ENCODE measurements at regions not wholly inside any gene's neighbourhood (a gene's known extent, or its start where the extent isn't known, plus 50 kb on each side); places are given as distances from the start of the nearest gene placed in this dataset.

GRCh38 chr10:31605861-31606525 lies 287.0 kb downstream of the ZEB1 start:
- Histone ChIP-seq H3K4me2 (no peak overlapping the region), H3K27ac (no peak overlapping the region), H2AFZ (no peak overlapping the region), H3K36me3 (replicated peaks; ENCODE audit: insufficient read depth, low read depth) (no peaks in the 10 kb centered on the region), H3K9me2 (replicated peaks; ENCODE audit: insufficient read depth) (no peaks in the 10 kb centered on the region), H3K4me1 (ENCODE audit: insufficient read depth) (peaks cover 9% of the 10 kb centered on the region), H3K27me3 (no peaks in the 10 kb centered on the region), H3K79me2 (no peaks in the 10 kb centered on the region), H3K4me3 (no peak overlapping the region), H3K9me3 (ENCODE audit: low read depth) (no peaks in the 10 kb centered on the region), H4K20me1 (ENCODE audit: insufficient read depth, poor library complexity, severe bottlenecking) (no peaks in the 10 kb centered on the region)
- 75% methylated on average over 2 of the region's 2 CpGs for WGBS (ENCODE audit: low lambda C conversion rate, missing lambda C conversion rate)
- no peak for DNase-seq (ENCODE audit: low spot score)
- TF ChIP-seq, protein P1, sequence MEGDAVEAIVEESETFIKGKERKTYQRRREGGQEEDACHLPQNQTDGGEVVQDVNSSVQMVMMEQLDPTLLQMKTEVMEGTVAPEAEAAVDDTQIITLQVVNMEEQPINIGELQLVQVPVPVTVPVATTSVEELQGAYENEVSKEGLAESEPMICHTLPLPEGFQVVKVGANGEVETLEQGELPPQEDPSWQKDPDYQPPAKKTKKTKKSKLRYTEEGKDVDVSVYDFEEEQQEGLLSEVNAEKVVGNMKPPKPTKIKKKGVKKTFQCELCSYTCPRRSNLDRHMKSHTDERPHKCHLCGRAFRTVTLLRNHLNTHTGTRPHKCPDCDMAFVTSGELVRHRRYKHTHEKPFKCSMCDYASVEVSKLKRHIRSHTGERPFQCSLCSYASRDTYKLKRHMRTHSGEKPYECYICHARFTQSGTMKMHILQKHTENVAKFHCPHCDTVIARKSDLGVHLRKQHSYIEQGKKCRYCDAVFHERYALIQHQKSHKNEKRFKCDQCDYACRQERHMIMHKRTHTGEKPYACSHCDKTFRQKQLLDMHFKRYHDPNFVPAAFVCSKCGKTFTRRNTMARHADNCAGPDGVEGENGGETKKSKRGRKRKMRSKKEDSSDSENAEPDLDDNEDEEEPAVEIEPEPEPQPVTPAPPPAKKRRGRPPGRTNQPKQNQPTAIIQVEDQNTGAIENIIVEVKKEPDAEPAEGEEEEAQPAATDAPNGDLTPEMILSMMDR (IDR thresholded peaks at IDR 0.05; ENCODE audit: poor library complexity), result no peak
- TF ChIP-seq EZH2 (IDR thresholded peaks at IDR 0.05; ENCODE audit: borderline replicate concordance) (no peak), EZH2phosphoT487 (IDR thresholded peaks at IDR 0.05; ENCODE audit: low read depth, severe bottlenecking, unreplicated experiment) (no peak)

GRCh38 chr10:31605426-31605825 lies 286.4 kb downstream of the ZEB1 start:
- Histone ChIP-seq H3K4me1 (ENCODE audit: insufficient read depth) (peaks cover 9% of the 10 kb centered on the region), H3K36me3 (replicated peaks; ENCODE audit: insufficient read depth, low read depth) (no peaks in the 10 kb centered on the region), H3K4me2 (no peak overlapping the region), H3K27ac (no peak overlapping the region), H3K27me3 (no peaks in the 10 kb centered on the region), H3K4me3 (no peak overlapping the region), H3K9me3 (ENCODE audit: low read depth) (no peaks in the 10 kb centered on the region), H4K20me1 (ENCODE audit: insufficient read depth, poor library complexity, severe bottlenecking) (no peaks in the 10 kb centered on the region), H2AFZ (no peak overlapping the region), H3K9me2 (replicated peaks; ENCODE audit: insufficient read depth) (no peaks in the 10 kb centered on the region), H3K79me2 (no peaks in the 10 kb centered on the region)
- 96% methylated on average over 4 of the region's 4 CpGs for WGBS (ENCODE audit: low lambda C conversion rate, missing lambda C conversion rate)
- TF ChIP-seq EZH2phosphoT487 (IDR thresholded peaks at IDR 0.05; ENCODE audit: low read depth, severe bottlenecking, unreplicated experiment) (no peak), EZH2 (IDR thresholded peaks at IDR 0.05; ENCODE audit: borderline replicate concordance) (no peak)
- TF ChIP-seq, protein P1 (IDR thresholded peaks at IDR 0.05; ENCODE audit: poor library complexity), result no peak
- DNase-seq (ENCODE audit: low spot score), result no peak

DNA sequence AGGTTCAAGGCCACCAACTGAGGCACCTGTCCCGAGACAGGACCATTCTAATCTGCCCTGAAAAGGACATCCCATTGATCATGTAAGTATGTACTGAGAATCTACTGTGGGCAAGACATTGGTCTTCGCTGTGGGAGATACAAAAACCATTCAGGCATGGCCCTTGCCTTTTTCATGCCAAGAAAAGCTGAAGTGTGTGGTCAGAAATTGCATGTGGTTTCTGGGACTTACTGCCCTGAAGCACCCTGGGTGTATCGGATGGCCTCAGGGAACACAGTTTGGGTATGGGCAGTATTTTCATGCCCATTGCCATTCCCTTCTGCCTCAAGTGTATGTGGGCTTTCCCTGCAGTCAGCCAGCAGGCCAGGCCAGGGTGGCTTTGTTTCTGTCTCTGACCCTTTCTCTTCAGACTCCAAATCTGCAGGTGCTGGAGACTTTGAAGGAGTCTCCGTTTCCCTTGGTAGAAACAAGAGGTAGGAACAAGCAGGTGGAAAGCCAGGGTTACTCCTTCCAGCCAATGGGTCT lies 285.7 kb downstream of the ZEB1 start:
- Histone ChIP-seq H3K9me2 (replicated peaks; ENCODE audit: insufficient read depth) (no peaks in the 10 kb centered on the region), H3K4me3 (no peak overlapping the region), H3K79me2 (no peaks in the 10 kb centered on the region), H3K27ac (no peak overlapping the region), H2AFZ (no peak overlapping the region), H3K4me1 (ENCODE audit: insufficient read depth) (peaks cover 9% of the 10 kb centered on the region), H4K20me1 (ENCODE audit: insufficient read depth, poor library complexity, severe bottlenecking) (no peaks in the 10 kb centered on the region), H3K36me3 (replicated peaks; ENCODE audit: insufficient read depth, low read depth) (no peaks in the 10 kb centered on the region), H3K4me2 (no peak overlapping the region), H3K27me3 (no peaks in the 10 kb centered on the region), H3K9me3 (ENCODE audit: low read depth) (no peaks in the 10 kb centered on the region)
- 93% methylated on average over 4 of the region's 4 CpGs for WGBS (ENCODE audit: low lambda C conversion rate, missing lambda C conversion rate)
- TF ChIP-seq EZH2 (IDR thresholded peaks at IDR 0.05; ENCODE audit: borderline replicate concordance) (no peak), EZH2phosphoT487 (IDR thresholded peaks at IDR 0.05; ENCODE audit: low read depth, severe bottlenecking, unreplicated experiment) (no peak)
- TF ChIP-seq, protein P1 (IDR thresholded peaks at IDR 0.05; ENCODE audit: poor library complexity), result no peak
- DNase-seq (ENCODE audit: low spot score), result no peak

Data from hepatocyte (in vitro differentiated cells).